Parathyroid adenoma (tissue), 2 donors: ENCODE measurements at regions not wholly inside any gene's neighbourhood (a gene's known extent, or its start where the extent isn't known, plus 50 kb on each side); places are given as distances from the start of the nearest gene placed in this dataset.

ENCODE experiments used
- H2AFZ ChIP-seq: fragments of 300-600 bp; sonication (generic); one replicate; pipeline ENCODE4 v1.7.0; 2017; ENCODE audit warnings: antibody characterized with exemption, mild to moderate bottlenecking
- H3K27ac ChIP-seq: fragments of 300-600 bp; sonication (generic); one replicate; pipeline ENCODE4 v1.7.0; 2017
- H3K27me3 ChIP-seq: fragments of 300-600 bp; sonication (generic); one replicate; pipeline ENCODE4 v1.7.0; 2017; ENCODE audit warnings: low read length; ENCODE audit not compliant: control insufficient read depth, insufficient read depth
- H3K36me3 ChIP-seq: fragments of 300-600 bp; sonication (generic); one replicate; pipeline ENCODE4 v1.7.0; 2017; ENCODE audit warnings: low read length; ENCODE audit not compliant: control insufficient read depth, insufficient read depth
- H3K4me1 ChIP-seq: fragments of 300-600 bp; sonication (generic); one replicate; pipeline ENCODE4 v1.7.0; 2017; ENCODE audit warnings: control low read depth
- H3K4me2 ChIP-seq: fragments of 300-600 bp; sonication (generic); one replicate; pipeline ENCODE4 v1.7.0; 2017; ENCODE audit warnings: low read length
- H3K4me3 ChIP-seq: fragments of 300-600 bp; sonication (generic); one replicate; pipeline ENCODE4 v1.7.0; 2017; ENCODE audit warnings: low read depth, low read length
- H3K79me2 ChIP-seq: fragments of 300-600 bp; sonication (generic); one replicate; pipeline ENCODE4 v1.7.0; 2017; ENCODE audit warnings: control low read depth
- H3K9ac ChIP-seq: fragments of 300-600 bp; sonication (generic); one replicate; pipeline ENCODE4 v1.7.0; 2017; ENCODE audit warnings: mild to moderate bottlenecking
- H3K9me3 ChIP-seq: fragments of 300-600 bp; sonication (generic); one replicate; pipeline ENCODE4 v1.7.0; 2017; ENCODE audit warnings: low read length; ENCODE audit not compliant: control insufficient read depth
- TF ChIP-seq, protein P1 (sequence below): fragments of 300-600 bp; sonication (generic); IDR thresholded peaks from one replicate; pipeline ENCODE4 v1.7.0; 2017; ENCODE audit warnings: antibody characterized with exemption, mild to moderate bottlenecking
- donor health status: primary hyperparathyroidism.

DNA sequence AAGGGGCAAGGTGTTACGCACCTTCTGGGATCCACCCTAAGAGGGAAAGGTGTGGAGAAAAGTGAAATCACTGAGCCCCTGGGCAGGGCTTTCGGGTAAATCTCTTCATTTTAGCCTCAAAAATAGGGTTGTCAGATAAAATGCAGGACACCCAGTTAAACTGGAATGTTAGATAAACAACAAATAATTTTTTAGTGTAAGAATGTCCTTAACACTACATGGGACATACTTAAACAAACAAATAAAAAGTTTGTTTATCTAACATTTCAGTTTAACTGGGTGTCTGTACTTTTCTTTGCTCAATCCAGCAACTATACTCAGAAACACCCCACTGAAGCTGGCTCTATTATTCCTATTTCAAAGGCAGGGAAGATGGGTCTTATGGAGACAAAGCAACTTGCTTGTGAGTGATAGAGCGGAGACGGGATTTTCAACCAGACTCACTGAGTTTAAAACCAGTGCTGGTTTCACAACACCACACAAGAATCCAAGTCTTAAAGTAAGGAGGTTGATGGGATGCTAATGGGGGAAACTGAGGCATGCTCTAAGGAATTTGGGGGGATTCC is 144.8 kb upstream of the RBPJ start:
- H3K27ac ChIP-seq = no peak overlapping the region

DNA sequence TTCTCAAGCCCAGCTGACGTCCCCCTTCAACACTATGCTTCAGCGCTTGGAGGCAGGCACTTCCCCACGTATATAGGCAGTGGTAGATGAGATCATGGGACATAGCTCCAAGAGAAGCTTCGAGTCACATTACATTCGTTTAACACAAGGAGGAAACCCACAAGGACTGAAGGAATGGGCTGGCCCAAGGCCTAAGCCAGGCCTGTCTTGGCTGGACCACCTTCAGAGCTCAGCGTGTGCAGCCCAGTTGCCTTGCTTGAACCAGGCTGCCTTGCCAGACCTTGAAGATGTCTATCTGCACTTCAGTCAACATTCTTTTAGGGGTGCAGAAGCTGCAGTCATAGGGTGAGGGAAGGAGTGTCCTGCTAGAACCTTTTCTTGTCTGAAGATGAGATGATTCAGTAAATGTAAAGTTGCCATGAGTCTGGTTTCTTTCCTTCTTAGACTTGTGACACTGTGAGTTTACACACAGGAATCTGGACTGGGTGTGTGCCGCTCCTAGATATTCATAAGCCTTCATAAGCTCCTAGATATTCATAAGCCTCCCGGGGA is 144.1 kb upstream of the RBPJ start:
- no peak overlapping the region for H3K27ac ChIP-seq
- no peak overlapping the region for H3K4me3 ChIP-seq
- H3K4me2 ChIP-seq = no peak overlapping the region
- H3K36me3 ChIP-seq = no peaks in the 10 kb centered on the region
- no peaks in the 10 kb centered on the region for H3K27me3 ChIP-seq
- no peaks in the 10 kb centered on the region for H3K9me3 ChIP-seq
- no peaks in the 10 kb centered on the region for H3K4me1 ChIP-seq
- H3K79me2 ChIP-seq = no peaks in the 10 kb centered on the region
- no peak overlapping the region for H3K9ac ChIP-seq
- H2AFZ ChIP-seq = no peak overlapping the region
- TF ChIP-seq, protein P1, sequence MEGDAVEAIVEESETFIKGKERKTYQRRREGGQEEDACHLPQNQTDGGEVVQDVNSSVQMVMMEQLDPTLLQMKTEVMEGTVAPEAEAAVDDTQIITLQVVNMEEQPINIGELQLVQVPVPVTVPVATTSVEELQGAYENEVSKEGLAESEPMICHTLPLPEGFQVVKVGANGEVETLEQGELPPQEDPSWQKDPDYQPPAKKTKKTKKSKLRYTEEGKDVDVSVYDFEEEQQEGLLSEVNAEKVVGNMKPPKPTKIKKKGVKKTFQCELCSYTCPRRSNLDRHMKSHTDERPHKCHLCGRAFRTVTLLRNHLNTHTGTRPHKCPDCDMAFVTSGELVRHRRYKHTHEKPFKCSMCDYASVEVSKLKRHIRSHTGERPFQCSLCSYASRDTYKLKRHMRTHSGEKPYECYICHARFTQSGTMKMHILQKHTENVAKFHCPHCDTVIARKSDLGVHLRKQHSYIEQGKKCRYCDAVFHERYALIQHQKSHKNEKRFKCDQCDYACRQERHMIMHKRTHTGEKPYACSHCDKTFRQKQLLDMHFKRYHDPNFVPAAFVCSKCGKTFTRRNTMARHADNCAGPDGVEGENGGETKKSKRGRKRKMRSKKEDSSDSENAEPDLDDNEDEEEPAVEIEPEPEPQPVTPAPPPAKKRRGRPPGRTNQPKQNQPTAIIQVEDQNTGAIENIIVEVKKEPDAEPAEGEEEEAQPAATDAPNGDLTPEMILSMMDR = no peak

More for the DNA sequence above, 144.8 kb upstream of the RBPJ start:
- Histone ChIP-seq H3K4me1 (no peaks in the 10 kb centered on the region), H3K4me3 (no peak overlapping the region), H2AFZ (no peak overlapping the region), H3K79me2 (no peaks in the 10 kb centered on the region), H3K9ac (no peak overlapping the region), H3K4me2 (no peak overlapping the region), H3K36me3 (no peaks in the 10 kb centered on the region), H3K9me3 (no peaks in the 10 kb centered on the region), H3K27me3 (no peaks in the 10 kb centered on the region)
- TF ChIP-seq, protein P1 = no peak

DNA sequence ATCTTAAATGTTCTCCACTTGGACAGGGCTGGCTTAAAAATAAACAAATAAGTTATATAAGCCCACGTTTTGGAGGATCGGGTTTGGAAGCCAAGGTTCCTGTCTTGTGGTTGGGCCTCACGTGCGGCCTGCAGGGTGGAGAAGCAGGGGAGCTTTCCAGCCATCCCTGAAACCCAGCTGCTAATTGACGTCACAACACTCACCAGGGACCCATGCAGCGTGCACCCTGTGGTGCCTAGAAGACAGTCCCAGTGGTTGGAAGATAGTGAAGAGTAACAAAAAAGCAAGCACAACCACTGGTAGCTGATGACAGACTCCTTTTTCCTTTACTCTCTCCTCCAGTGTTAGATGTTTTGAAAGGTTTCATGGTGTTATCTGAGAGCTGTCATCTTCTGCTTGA is 142.0 kb upstream of the RBPJ start:
- Histone ChIP-seq H2AFZ (no peak overlapping the region), H3K9me3 (no peaks in the 10 kb centered on the region), H3K27ac (no peak overlapping the region), H3K79me2 (no peaks in the 10 kb centered on the region), H3K36me3 (no peaks in the 10 kb centered on the region), H3K4me3 (no peak overlapping the region), H3K4me1 (no peaks in the 10 kb centered on the region), H3K4me2 (no peak overlapping the region), H3K9ac (no peak overlapping the region), H3K27me3 (no peaks in the 10 kb centered on the region)
- TF ChIP-seq, protein P1 = no peak

DNA sequence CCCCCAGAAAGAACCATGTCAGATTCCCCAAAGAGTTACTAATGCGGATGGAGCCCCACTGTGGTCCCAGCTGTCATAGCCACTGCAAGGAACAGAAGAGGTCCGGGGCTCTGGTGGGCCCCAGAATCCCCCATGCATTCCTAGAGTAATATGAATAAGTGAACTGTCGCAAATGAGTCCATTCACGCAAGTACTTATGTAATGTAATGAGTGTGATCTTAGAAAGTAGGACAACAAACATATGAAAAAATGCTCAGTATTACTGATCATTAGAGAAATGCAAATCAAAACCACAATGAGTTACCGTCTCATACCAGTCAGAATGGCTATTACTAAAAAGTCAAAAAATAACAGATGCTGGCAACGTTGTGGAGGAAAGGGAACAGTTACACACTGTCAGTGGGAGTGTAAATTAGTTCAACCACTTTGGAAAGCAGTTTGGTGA is 141.5 kb upstream of the RBPJ start:
- TF ChIP-seq, protein P1 = no peak
- no peak overlapping the region for H3K27ac ChIP-seq

DNA sequence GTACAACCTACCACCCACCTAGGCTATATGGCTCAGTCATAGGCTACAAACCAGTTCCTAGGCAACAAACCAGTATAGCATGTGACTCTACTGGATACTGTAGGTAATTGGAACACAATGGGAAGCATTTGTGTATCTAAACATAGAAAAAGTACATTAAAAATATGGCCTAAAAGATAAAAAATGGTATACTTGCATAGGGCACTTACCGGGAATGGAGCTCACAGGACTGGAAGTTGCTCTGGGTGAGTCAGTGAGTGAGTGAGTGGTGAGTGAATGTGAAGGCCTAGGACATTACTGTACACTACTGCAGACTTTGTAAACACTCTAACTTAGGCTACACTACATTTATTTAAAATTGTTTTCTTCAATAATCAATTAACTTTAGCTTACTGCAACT is 139.2 kb upstream of the RBPJ start:
- Histone ChIP-seq H3K4me1 (no peaks in the 10 kb centered on the region), H3K79me2 (no peaks in the 10 kb centered on the region), H3K4me3 (no peak overlapping the region), H3K27me3 (no peaks in the 10 kb centered on the region), H2AFZ (no peak overlapping the region), H3K36me3 (no peaks in the 10 kb centered on the region), H3K9me3 (no peaks in the 10 kb centered on the region), H3K27ac (no peak overlapping the region), H3K9ac (no peak overlapping the region), H3K4me2 (no peak overlapping the region)
- TF ChIP-seq, protein P1 = no peak

More for the DNA sequence above, 141.5 kb upstream of the RBPJ start:
- Histone ChIP-seq H3K9me3 (no peaks in the 10 kb centered on the region), H3K79me2 (no peaks in the 10 kb centered on the region), H3K4me3 (no peak overlapping the region), H3K9ac (no peak overlapping the region), H3K27me3 (no peaks in the 10 kb centered on the region), H3K4me2 (no peak overlapping the region), H3K4me1 (no peaks in the 10 kb centered on the region), H3K36me3 (no peaks in the 10 kb centered on the region), H2AFZ (no peak overlapping the region)
